ENCODE measurements at regions not wholly inside any gene's neighbourhood (a gene's known extent, or its start where the extent isn't known, plus 50 kb on each side); places are given as distances from the start of the nearest gene placed in this dataset.

- DNase-seq = no peak
Observed at GRCh38 chr14:22333422-22334274, 255.4 kb downstream of the DAD1 start.

DNA sequence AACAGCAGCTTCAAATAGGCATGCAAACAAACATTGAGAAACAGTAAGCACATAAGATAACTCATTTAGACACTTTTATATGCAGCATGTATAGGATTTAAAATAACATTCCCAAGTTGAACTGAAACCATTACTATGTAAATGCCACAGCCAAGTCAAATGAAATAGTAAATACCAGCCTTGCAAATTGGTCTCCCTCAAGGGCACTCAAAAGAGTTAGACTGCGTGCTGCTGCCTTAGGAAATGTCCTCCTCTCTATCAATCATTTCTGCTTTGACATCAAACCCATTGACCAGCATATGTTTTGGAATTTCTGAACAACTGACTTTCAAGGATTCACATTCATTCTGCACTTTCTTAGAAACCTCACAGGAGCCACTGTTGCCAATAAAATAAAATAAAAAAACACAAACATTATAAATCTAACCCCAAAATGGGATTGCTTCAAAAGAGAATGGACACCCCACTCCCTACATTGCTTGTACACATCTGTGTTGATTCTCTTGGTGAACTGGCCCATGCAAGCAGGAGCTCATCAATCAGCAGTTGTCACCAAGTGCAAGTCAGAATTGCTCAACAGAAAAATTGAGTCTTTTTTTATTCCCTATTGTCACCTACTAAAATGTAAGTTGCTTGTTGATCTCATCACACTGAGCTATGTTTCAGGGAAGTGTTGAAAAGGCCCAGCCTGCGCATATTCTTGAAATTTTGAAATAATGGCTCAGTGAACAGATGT lies 256.2 kb downstream of the DAD1 start:
- DNase-seq = no peak

- DNase-seq = no peak
Observed at GRCh38 chr14:22329371-22329770, 259.7 kb downstream of the DAD1 start.

DNA sequence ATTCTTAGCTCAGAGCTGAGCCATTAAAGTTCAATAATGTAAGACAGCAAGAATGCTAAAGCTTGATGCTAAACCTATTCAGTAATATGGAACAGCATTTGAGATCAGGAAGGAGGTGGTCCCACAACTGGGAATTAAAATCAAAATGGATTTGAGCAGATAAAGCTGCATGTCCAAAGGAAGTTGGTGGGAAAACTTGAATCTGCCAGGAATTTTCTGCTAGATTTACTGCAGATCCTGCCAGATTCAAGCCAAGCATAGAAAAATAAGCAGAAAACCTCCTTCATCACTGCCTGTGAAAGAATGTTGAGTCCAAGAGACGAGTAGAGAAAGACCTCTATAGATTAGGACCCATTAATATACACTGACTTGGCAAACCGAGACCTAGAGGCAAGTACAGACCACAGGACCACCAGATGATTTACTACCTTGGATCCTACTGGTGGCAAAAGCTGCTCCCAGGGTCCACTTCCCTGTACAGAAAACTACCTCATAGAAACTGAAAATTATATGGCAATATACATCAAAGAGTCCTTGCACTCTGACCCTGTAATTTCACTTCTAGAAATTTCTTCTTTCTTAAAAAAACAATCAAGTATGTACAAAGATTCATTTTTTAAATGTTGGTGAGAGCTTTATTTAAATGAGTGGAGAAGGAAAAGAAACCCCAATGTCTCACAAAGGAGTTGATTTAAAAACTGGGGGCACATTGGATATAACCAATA lies 263.2 kb downstream of the DAD1 start:
- no peak for DNase-seq

DNA sequence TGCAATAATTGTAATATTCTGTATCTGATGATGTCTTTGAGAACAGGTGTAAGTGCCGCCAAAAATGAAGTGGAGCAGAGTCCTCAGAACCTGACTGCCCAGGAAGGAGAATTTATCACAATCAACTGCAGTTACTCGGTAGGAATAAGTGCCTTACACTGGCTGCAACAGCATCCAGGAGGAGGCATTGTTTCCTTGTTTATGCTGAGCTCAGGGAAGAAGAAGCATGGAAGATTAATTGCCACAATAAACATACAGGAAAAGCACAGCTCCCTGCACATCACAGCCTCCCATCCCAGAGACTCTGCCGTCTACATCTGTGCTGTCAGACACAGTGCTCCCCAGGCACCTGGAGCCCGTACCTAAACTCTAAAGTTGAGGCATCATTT lies 268.7 kb downstream of the DAD1 start:
- DNase-seq = no peak

GRCh38 chr14:22319526-22320361 lies 269.3 kb downstream of the DAD1 start:
- no peak for DNase-seq

GRCh38 chr14:22318951-22319350 lies 270.1 kb downstream of the DAD1 start:
- no peak for DNase-seq

- DNase-seq = no peak
Observed at GRCh38 chr14:22316473-22316872, 272.6 kb downstream of the DAD1 start.

- no peak for DNase-seq
Observed at GRCh38 chr14:22315336-22315735, 273.7 kb downstream of the DAD1 start.

DNA sequence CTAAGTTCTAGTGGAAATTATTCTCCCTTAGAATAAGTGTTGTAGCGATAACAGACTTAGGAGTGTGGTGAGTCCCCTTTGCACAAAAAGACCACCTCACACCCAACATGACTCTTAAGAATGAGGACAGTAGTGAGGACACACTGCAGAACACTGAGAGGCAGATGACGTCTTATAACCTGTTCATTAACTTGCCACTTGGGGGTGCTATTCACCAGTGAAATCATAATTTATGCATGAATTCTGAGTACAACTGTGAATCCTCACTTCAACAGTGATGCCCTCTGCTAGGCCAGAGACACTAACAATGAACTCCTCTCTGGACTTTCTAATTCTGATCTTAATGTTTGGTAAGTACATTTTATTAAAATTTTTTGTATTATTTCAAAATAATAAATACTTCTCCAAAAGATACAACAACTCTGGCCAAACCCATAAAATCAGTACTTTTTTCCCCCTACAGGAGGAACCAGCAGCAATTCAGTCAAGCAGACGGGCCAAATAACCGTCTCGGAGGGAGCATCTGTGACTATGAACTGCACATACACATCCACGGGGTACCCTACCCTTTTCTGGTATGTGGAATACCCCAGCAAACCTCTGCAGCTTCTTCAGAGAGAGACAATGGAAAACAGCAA lies 274.7 kb downstream of the DAD1 start:
- DNase-seq = no peak

DNA sequence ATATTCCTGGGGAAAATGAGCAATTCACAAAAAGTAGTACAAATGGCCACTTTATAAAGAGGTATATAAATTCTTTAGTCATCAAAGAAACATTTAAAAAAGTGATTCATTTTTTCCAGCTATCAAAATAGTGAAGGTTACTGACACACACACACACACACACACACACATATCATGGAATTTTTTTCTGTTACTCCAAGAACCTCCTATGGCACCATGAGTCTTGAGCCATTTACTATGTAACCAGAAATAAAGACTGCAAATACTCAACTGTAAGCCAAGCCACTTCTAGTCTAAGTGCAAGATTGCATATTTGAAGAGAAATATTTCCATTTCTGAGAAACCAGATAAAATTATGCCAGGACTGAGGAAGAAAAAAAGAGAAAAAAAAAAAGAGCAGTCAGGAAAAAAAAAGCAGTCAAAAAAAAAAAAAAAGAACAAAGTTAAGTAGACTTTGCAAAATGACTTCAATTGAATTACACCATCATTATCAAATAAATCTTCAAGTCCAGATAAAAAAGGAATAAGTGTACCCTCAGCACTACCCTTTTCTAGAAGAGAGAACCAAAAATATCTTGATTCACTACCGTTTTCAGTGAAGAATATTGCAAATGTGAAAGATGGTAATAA lies 275.7 kb downstream of the DAD1 start:
- no peak for DNase-seq

- DNase-seq = no peak
Observed at GRCh38 chr14:22311636-22312035, 277.4 kb downstream of the DAD1 start.

- no peak for DNase-seq
Observed at GRCh38 chr14:22305607-22306006, 283.4 kb downstream of the DAD1 start.

- no peak for DNase-seq
Observed at GRCh38 chr14:22304326-22304725, 284.7 kb downstream of the DAD1 start.

GRCh38 chr14:22303589-22304195 lies 285.3 kb downstream of the DAD1 start:
- DNase-seq = no peak

- no peak for DNase-seq
Observed at GRCh38 chr14:22300646-22301045, 288.4 kb downstream of the DAD1 start.

GRCh38 chr14:22297376-22297775 lies 291.6 kb downstream of the DAD1 start:
- no peak for DNase-seq

GRCh38 chr14:22296722-22297121 lies 292.3 kb downstream of the DAD1 start:
- DNase-seq = no peak

DNA sequence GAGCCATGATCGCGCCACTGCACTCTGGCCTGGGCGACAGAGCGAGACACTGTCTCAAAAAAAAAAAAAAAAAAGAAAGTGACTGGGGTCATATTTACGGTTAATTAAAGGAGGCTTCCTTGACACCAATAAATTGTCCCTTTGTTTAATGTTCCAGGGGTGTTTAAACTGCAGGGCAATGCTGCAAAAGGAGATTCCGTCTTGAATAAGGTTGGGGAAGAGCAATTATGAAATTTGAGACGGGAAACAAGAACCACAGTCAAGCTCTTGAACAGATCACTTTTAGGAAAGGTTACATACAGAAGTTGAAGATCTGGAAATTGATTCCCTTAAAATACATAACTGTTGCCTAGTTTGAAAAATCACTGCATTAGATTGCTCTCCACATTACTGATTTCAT lies 292.9 kb downstream of the DAD1 start:
- DNase-seq = no peak

- no peak for DNase-seq
Observed at GRCh38 chr14:22291406-22291805, 297.6 kb downstream of the DAD1 start.

DNA sequence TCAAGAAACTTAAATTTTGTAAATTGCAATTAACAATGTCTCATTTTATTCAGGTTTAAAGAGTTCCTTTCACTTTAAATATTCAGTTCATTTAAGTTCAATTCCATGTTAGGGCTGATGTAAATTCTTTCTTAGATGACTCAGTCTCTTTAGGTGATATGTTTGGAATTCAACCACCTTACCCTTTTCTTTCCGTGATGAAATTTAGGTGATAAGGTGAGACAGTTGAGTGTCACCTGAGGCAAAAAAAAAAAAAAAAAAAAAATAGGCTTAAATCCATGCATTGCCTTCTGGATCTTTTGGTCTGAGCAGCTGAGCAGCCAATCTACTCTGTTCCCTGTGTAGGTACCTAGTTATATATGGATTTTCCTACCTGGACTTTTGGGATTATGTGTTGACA lies 299.5 kb downstream of the DAD1 start:
- DNase-seq = no peak
